GM21526 (cell line): ENCODE measurements at regions not wholly inside any gene's neighbourhood (a gene's known extent, or its start where the extent isn't known, plus 50 kb on each side); places are given as distances from the start of the nearest gene placed in this dataset.

Experiments
- ATAC-seq: cut with Tn5 transposase; IDR thresholded peaks from one replicate; pipeline ENCODE4 v1.9.1; 2021; ENCODE audit warnings: moderate library complexity; ENCODE audit not compliant: unreplicated experiment, low FRiP score

DNA sequence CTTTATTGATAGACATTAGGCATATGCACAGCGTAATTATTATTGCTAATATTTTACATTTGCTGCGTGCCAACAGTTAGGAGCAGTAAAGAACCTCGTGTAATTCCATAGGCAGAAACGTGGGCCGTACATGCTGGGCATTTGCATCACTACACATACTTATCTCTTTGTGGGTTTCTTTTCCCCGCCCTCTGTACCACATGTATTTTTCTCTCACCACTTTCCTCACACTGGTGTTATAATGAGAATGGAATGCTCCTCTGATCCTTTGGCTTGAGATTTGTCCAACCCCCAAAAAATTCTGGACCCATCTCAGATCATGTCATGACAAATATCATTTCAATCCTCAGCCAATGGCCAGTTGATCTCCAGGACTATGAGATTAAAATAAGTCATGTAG, 1952.6 kb upstream of the WWC1 start:
- ATAC-seq: no peak

DNA sequence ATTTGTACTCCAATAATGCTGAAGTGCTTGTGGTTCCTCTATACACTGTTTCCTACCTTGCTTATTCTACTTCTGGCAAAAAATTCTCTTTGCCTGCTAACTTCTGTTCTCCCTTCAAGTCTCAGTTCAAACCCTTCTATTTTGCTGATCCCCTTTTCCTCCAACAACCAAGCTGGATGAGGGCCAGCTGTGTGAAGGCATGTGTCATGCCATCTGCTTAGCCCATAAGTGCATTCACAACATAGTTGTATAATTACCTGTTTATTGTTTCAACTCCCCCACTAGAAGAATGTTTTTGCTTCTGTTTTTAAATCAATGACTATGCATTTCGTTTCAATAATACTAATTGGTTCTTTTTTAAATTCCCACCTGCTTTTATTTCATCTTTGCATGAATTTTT, 1951.4 kb upstream of the WWC1 start:
- ATAC-seq: no peak

DNA sequence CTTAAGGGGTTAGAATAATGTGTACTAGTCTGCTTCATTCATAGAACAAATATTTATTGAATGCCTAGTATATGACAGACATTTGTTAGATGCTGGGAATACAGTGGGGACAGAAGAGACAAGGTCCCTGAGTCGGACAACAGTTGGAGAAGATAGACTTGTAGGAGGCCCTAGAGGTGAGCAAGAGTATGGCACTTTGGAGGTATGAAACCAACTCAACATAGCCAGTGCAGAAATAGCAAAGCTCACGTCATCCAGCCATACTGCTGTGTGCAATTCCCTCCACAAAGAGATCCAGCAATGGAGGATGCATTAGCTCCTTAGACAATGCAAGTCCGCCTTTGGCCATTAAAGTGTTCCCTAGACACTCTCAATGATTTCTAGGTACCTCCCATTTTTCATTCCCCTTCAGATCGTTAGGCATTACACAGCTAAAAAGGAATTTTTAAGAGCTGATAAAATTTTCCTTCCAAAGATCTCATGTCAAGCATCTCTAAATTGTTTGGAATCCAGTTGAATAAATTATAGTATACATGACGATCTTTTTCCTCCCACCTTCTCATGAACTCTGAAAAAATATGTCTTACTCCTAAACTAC, 1949.6 kb upstream of the WWC1 start:
- no peak for ATAC-seq

DNA sequence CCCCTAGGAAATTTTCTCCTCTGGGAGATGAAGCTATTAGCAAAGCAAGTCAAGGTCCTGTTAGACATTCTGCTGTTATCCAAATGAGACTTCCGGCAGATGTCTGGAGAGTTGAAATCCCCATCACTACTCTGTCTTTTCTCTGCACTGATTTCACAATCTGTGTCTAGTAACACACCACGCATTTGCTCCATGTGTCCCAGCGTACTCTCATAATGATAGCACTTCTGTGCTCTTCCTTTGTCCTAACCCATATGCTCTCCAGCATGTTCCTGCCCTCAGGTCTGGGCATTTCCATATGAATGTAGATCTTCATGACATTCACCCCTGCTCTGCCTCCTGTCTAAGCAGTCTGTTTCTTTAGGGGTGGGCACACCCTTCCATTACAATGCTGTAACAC, 1949.0 kb upstream of the WWC1 start:
- ATAC-seq: no peak

DNA sequence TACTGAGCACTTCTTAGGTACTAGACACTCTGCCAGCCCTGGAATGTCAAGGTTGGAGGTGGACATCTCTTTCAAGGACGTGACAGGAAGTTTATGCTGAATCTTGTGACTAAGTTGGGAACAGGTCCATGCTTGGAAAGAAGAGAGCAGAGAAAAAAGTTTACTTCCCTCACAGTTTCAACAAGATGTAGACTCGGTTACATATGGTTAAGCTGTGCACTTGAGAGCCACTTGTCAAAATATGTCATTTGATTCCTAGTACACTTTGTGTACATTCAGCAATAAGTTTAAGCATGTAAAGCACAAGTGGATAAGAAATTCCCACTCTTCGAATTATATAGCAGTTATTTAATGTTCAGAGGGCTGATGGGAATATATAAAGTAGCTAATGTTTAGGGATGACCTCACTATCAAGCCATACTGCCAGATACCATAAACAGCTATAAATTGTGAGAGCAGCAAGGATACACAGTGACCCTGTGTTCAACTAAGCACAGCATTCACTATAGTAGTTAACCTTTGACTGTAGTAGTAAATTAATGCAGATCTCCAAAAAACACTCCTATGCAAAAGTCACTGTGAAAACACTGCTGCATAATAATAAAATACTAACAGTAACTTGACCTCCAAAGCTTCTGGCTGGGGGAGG, 1944.6 kb upstream of the WWC1 start:
- no peak for ATAC-seq

DNA sequence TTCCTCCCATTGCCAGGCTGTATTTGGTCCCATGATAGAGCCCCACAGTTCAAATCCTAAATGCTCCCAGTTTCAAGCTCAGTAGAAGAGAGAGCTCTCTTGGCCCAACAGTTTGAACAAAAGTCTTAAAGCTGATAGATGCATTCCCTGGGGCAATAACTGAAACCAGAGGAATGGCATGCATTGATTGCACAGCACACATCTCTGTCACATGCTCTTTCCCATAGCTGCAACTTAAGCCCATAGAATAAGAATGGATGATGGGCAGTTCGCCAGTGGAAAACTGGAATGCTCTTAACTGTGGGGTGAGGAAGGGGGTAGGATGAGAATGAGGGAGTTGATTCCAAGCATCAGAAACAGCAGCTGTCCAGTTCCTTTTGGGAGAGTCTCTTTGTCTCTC, 1942.4 kb upstream of the WWC1 start:
- no peak for ATAC-seq

DNA sequence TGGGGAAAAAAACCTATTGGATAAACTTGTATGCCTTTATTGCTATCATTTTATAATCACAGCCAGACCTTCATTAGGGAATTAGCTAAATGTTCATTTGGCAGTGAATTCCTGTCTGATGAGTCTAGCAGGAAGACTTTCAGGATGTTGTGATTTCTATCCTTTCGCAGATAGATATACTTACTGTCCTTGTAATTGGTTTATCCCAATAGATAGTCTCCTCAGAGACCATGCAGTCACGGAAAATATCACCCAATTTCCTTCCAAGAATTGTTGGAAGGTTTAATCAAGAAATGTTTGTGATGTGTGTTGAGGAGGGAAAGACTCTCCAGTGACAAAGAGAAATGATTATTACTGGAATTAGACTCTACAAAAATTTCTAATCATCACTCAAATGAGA, 1937.9 kb upstream of the WWC1 start:
- no peak for ATAC-seq

DNA sequence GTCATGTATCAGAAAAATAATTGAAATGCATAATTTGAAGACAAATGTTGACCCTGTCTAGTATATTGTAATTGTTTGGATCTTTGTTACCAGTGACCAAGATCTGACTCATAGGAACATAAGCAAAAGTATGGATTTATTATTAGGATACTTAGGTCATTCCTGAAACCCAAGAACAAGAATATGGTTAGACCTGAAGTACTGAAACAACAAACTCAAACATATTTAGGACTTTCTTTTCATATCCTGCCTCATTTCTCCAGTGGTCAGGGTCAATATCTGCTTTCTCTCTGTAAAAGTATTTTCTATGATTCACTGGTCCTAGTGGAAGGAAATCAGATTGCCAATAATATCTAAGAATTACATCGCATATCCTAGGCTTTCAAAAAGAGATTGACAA, 1937.1 kb upstream of the WWC1 start:
- no peak for ATAC-seq

DNA sequence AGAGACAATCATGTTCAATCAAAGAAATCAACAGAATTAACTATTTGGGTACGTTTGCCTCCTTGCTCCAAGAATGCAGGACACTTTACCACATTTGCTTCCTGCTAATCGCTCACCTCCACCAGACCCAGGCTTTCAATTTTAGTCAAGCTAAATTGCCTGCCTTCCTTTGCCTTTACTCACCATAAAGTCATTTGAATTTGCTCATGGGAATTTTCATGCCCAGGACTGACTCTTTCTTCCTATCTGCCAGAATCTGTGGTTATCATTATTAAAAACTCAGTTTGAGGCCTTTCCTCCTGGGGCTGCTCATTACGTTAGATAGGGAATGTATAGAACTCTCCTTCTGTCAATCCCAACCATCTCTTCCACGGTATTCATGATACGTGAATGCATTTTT, 1935.3 kb upstream of the WWC1 start:
- ATAC-seq: no peak

DNA sequence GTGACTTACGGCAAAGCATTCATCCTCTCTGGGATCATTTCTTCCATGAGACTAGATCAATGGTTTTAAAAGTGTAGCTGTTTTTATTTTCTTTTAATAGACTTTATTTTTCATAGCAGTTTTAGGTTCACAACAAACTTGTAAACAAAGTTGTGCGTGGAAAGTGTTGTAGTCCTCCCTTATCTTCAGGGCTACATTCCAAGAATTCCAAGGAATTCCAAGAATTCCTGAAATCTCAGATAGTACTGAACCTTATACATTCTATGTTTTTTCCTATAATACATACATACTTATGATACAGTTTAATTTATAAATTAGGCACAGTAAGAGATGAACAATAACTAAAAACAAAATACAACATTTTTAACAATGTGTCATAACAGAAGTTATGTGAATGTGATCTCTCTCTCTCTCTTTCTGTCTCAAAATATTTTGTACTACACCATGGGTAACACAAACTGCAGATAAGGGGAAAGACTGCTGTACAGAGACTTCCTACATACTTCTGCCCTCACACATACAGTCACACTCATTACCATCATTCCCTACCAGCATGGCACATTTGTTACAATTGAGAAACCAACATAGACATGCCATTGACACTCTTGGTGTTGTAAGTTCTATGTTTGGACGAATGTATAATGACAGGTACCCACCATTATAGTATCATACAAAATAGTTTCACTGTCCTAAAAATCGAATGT, 1933.2 kb upstream of the WWC1 start:
- ATAC-seq: no peak

DNA sequence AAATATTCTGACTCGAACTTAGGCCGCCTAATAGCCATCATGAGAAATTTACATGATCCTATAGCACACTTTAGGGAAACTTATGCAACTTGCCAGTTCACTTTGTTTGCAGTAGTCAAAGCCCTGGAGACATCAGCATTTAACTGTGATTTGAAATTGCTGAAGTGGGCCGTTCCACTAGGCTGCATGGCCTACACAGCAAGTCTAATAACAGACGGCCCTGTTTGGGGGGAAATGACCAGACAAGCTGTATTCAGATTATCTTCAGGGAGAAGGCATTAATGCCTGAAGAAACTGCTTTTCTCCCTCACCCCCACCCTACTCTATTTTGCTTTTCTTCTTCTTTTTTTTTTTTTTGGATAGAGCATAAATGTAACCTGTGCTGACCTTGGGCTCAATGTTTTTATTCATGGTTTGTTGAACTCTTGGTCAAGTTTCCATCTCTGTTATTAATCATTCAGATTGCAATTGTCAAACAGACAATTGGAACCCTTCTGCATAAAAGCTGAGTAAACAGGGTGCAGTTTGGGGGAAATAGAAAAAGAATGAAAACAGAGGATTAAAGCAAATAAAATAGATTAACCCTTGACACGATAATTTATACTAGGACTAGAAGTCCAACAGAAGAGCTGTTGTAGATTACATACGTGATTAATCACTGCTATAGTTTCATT, 1928.2 kb upstream of the WWC1 start:
- ATAC-seq: no peak

DNA sequence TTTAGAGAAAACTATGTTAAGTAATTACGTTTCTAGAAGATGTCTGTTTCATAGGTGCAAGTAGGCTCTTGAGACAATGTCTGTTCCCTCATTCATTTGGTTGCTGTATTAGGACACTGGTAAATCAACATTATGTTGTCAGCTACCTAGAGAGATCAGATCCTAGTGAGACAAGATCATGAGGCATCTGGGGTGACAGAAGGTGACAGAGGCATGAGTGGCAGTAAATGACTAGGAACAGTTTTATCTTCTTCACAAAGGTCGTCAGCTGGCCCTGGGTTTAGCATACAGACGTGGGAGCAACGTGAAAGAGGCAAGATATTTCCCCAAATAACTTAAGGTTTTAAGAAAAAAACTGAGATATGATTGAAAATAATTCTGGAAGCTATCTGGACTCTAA, 1926.3 kb upstream of the WWC1 start:
- no peak for ATAC-seq

DNA sequence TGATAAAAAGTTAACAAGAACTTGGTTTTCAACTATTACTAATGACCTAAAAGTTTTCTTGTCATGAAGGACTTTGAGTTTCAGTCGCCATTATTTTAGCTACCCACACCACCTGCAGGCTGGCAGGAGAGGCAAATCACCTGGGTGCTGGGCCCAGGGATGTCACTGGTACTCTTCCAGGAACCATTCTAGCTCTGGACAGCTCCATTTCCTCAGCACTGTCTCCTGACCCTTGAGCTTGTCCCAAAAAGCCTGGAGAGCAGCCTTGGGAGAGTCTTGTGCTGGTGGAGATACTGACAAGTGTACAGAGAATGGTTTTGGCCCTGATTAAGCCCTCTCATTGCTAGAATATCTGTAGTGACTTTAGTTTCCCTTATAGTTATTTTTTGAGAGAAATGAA, 1924.1 kb upstream of the WWC1 start:
- no peak for ATAC-seq

DNA sequence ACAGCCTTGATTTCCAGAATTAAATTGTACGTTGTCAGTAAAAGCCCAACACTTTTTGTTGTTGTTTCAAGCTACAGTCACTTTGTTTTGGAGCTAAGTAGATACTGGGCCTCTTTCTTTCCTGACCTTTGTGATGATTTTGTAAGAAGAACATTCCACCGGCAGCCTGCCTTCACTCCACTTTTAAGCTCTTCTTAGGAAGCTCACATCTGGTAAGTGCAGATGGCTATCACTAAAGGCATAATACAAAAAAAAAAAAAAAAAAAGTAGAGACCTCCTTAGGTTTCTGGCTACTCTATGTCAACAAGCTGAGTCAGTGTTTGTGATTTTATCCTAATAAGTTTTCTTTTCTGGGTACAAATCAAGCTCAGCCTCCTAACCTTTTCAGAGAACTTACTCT, 1922.1 kb upstream of the WWC1 start:
- ATAC-seq: no peak

DNA sequence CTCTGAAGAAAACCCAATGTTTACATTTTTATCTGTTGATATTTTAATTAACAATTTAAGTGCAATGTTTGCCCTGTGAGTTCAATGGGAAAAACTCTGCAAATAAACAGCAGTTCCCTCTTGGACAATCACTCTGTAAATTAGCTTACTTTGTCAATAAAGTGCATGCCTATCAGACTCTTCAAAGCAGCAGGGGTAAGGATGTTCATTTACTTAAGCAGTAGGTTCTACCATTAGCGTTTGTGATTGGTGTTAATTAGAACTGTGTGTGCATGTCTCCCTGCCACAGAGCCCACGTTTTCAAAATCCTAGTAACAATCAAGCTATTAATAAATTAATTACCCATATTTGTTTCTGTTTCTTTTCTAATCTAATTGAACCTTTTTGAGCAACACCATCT, 1921.6 kb upstream of the WWC1 start:
- ATAC-seq: no peak

DNA sequence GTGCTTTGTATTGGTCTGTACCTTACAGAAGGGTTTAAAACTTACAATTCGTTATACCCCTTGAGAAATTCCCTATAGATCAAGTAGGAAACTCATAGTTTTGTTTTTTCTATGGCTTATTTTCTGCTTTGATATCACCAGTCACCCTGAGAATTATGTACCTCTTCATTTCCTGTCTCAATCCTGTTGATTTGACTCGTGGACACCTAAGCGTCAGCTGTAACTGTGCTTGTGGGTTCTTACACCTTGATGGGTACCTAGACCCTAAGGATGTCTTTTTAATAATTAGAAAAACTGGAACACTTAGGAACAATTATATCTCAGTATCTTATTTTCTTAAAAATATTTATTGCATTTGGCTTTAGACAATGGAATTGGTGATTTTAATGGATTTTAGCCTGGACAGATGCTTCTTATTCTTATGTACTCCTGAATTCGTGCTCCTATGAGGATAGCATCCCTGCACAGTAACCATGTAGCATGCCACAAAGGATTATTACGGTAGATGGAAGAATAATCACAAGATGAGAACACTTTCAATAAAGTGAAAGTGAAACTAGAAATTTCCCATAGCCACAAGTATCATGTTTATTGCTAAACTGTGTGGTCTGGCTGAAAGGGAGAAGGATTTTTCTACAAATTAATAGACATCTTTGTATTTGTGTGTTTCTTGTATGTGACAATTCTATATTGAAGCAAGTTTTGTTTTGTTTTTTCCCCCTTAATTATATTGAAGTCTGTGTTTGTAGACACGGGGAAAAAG, 1920.3 kb upstream of the WWC1 start:
- ATAC-seq: no peak

DNA sequence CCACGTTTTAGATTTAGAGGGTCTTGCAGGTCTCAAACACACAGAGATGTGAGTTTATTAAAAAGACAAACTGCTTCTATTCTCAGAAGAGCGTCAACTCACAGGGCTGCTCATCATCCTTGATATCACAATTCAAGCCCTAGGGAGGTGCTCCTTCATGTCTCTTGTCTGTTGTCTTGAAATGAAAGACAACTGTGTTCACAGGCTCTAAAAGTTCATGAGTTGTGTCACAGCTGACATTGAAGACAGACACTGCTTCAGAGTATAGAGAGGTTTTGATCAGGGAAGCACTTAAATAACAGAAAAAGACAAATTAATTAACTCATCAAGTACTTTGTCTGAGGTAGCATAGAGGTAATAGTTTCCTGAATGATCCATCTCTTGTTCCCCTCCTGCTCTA, 1917.6 kb upstream of the WWC1 start:
- ATAC-seq: no peak

DNA sequence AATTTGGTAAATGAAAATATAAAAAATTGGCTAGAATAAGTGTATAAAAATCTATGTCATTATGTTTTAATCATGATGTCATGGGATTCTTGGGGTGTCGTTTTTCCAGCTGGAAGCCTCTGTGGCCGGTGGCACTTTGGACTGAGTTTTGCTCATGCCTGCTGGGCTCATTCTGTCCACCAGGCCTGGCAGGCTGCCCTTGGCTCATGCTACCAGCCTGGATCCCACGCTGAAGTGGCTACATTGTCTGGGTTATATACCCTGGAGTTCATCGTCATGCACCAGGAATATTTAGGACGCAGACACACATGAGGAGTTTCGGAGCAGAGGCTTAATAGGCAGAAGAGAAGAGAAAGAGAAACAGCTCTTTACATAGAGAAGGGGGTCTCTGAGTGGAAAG, 1913.7 kb upstream of the WWC1 start:
- no peak for ATAC-seq

DNA sequence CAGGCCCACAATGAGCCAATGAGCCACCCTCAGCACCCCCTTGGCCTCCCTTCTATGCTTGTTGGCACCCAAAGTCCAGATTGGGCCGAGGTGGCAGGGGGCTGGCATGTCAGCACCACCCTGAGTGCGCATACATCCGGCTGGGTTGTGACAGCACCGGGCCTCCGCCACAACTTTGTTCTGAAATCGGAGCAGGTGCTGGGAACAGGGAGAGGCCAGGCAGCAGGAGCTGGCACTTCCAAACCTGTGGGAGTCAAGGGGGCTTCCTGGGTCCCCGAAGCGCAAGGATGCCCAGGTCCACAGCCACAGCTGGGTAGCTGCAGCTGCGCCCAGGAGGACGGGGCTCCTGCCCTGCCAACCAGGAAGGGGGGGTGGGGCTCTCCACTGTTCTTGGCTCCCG, 1911.9 kb upstream of the WWC1 start:
- ATAC-seq: no peak

DNA sequence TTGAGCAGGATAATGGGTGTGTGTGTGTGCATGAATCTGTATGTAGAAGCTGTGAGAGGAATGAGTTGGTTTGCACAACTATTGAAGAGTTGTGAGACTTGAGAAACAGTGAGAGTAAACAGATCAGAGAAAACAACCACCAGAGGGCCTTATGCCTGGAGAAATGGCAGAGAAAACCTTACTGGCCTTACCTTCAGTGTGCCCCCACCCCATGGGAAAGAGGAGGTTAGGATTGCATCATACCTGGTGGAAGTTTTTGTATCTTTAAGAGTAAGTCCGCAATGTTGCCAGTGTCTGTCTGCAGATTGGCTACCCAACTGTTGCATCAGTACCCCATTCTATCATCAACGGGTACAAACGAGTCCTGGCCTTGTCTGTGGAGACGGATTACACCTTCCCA, 1909.4 kb upstream of the WWC1 start:
- ATAC-seq: no peak

DNA sequence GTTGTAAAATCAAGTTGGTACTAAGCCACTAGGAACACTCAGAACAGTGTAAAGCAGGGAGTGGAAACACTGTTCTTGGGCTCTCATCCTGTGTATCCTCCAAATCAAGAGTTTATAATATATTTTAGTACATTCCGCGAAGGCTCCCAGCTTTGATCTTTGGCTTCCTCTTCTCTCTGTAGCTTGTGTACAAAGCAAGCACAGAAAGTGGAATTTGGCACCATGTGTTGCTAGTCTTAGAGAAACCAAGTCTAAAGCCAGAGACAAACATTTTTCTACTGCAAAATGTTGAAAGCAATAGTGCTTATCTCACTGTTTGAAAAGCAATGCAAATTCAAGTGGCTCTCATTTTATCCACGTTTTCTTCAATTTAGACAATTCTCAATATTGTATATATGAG, 1893.3 kb upstream of the WWC1 start:
- no peak for ATAC-seq
